ENCODE measurements at regions not wholly inside any gene's neighbourhood (a gene's known extent, or its start where the extent isn't known, plus 50 kb on each side); places are given as distances from the start of the nearest gene placed in this dataset.
A peak's percentile ranks its signal among the peaks of the same experiment; 100 is the strongest.

GRCh38 chr3:176933704-176934103 lies 263.6 kb downstream of the TBL1XR1 start:
- Histone ChIP-seq H3K36me3 (ENCODE audit: control insufficient read depth, insufficient read depth, low read length) (no peaks in the 10 kb centered on the region), H3K4me2 (ENCODE audit: insufficient read depth, low read length) (no peak overlapping the region), H4K20me1 (replicated peaks; ENCODE audit: control insufficient read depth, insufficient read depth, low read length) (no peaks in the 10 kb centered on the region), H3K27me3 (ENCODE audit: control insufficient read depth in 2 of 2, insufficient read depth in 2 of 2, low read length in 2 of 2) (no peaks in the 10 kb centered on the region), H3K9me3 (replicated peaks; ENCODE audit: control insufficient read depth, insufficient read depth, low read depth, low read length) (no peaks in the 10 kb centered on the region; the same call in 1 of the 2 replicates), H3K9me1 (ENCODE audit: control insufficient read depth, insufficient read depth, low read length) (no peaks in the 10 kb centered on the region), H3K4me1 (replicated peaks in 1 of 2; ENCODE audit: control insufficient read depth in 2 of 2, insufficient read depth in 2 of 2, low read length in 2 of 2) (peaks cover 0 to 6% of the 10 kb centered on the region in 2 experiments; a peak in 1 of 5 replicates), H3K79me2 (ENCODE audit: control insufficient read depth, insufficient read depth, low read length) (no peaks in the 10 kb centered on the region), H3K27ac (ENCODE audit: extremely low read depth, low read depth, low read length) (no peak overlapping the region), H3K4me3 (no peak overlapping the region), H3K9ac (ENCODE audit: insufficient read depth in 1 of 2, low read depth in 2 of 2, low read length in 2 of 2) (no peak overlapping the region), H2AFZ (ENCODE audit: low read depth, low read length) (no peak overlapping the region)
- DNase-seq (ENCODE audit: extremely low read depth in 1 of 4, low spot score in 3 of 4) (peak in 1 of 4 experiments; percentile 8), FAIRE-seq (no peak), ATAC-seq (peak; percentile 23; the same call in 1 of the 3 replicates)
- 0% methylated on average over 5 of the region's 8 CpGs for WGBS (ENCODE audit: insufficient coverage, low coverage, missing lambda C conversion rate)
- intact Hi-C loops (cut with micrococcal nuclease): loop anchor here (10.0 kb wide), 1 partner anchor 1451 kb away; no protein-coding TSS in a partner anchor
- POLR2A ChIA-PET: no interaction called here
- 0 out of 2 replicates have a peak, but pooled peaks have one; percentile 7 for TF ChIP-seq CBFA2T3 (IDR thresholded peaks at IDR 0.05)
- TF ChIP-seq ZNF184 (CRISPR knock-in tag; IDR thresholded peaks at IDR 0.05): no peak
- in situ Hi-C loops (cut with MboI): loop anchor here (10.0 kb wide), 1 partner anchor 409 kb away; no protein-coding TSS in a partner anchor
- CTCF ChIA-PET (ENCODE audit: low intra/inter-chr PET ratio): no interaction called here
- BruUV-seq (replicated peaks): no TSS peak

- Histone ChIP-seq H4K20me1 (replicated peaks; ENCODE audit: control insufficient read depth, insufficient read depth, low read length) (no peaks in the 10 kb centered on the region), H3K79me2 (ENCODE audit: control insufficient read depth, insufficient read depth, low read length) (no peaks in the 10 kb centered on the region), H2AFZ (ENCODE audit: low read depth, low read length) (no peak overlapping the region), H3K27ac (ENCODE audit: extremely low read depth, low read depth, low read length) (no peak overlapping the region), H3K4me2 (ENCODE audit: insufficient read depth, low read length) (no peak overlapping the region), H3K4me1 (replicated peaks in 1 of 2; ENCODE audit: control insufficient read depth in 2 of 2, insufficient read depth in 2 of 2, low read length in 2 of 2) (peaks cover 0 to 6% of the 10 kb centered on the region in 2 experiments; a peak in 1 of 5 replicates), H3K4me3 (no peak overlapping the region), H3K27me3 (ENCODE audit: control insufficient read depth in 2 of 2, insufficient read depth in 2 of 2, low read length in 2 of 2) (no peaks in the 10 kb centered on the region; a peak in 1 of 5 replicates), H3K9ac (ENCODE audit: insufficient read depth in 1 of 2, low read depth in 2 of 2, low read length in 2 of 2) (no peak overlapping the region), H3K36me3 (ENCODE audit: control insufficient read depth, insufficient read depth, low read length) (no peaks in the 10 kb centered on the region), H3K9me3 (replicated peaks; ENCODE audit: control insufficient read depth, insufficient read depth, low read depth, low read length) (no peaks in the 10 kb centered on the region; the same call in 1 of the 2 replicates), H3K9me1 (ENCODE audit: control insufficient read depth, insufficient read depth, low read length) (no peaks in the 10 kb centered on the region)
- intact Hi-C loops (cut with micrococcal nuclease) (loop anchor here (10.0 kb wide), 1 partner anchor 1452 kb away; no protein-coding TSS in a partner anchor), in situ Hi-C loops (cut with MboI) (loop anchor here (10.0 kb wide), 1 partner anchor 408 kb away; no protein-coding TSS in a partner anchor)
- no peak for TF ChIP-seq ZHX1 (conservative IDR thresholded peaks at IDR 0.05; ENCODE audit: low read length)
- no peak for DNase-seq (ENCODE audit: extremely low read depth in 1 of 4, low spot score in 3 of 4)
- FAIRE-seq: no peak
- no peak for ATAC-seq
- CTCF ChIA-PET (ENCODE audit: low intra/inter-chr PET ratio): no interaction called here
- POLR2A ChIA-PET: no interaction called here
- 3% methylated on average over 3 of the region's 3 CpGs for WGBS (ENCODE audit: insufficient coverage, low coverage, missing lambda C conversion rate)
- BruUV-seq (replicated peaks): no TSS peak
These were observed 264.8 kb downstream of the TBL1XR1 start for GRCh38 chr3:176932433-176932832.

Data from K562 (cell line).